ENCODE measurements at regions not wholly inside any gene's neighbourhood (a gene's known extent, or its start where the extent isn't known, plus 50 kb on each side); places are given as distances from the start of the nearest gene placed in this dataset.
"Not testable (repeated sequence)": the region's sequence is repeated elsewhere in the genome, so short reads cannot be mapped to it uniquely, and the experiment has no call there.

GRCh38 chrX:35221391-35221790, 278.8 kb downstream of the FAM47B start:
- H3K9me3 Mint-ChIP-seq; H3K27me3 Mint-ChIP-seq; H3K27ac Mint-ChIP-seq; ATAC-seq (ENCODE audit: low read depth); POLR2A ChIA-PET; H3K4me3 Mint-ChIP-seq; H3K36me3 Mint-ChIP-seq (ENCODE audit: low read depth); CTCF ChIA-PET; H3K4me1 Mint-ChIP-seq; DNase-seq; intact Hi-C loops (cut with micrococcal nuclease): not testable (repeated sequence)

GRCh38 chrX:35244088-35244741, 301.6 kb downstream of the FAM47B start:
- H3K4me1 Mint-ChIP-seq = no peaks in the 10 kb centered on the region
- no peaks in the 10 kb centered on the region for H3K27me3 Mint-ChIP-seq
- ATAC-seq (ENCODE audit: low read depth) (no peak), DNase-seq (no peak)
- ChIA-PET POLR2A (no interaction called here), CTCF (no interaction called here)
- no peak overlapping the region for H3K4me3 Mint-ChIP-seq
- TF ChIP-seq CTCF (IDR thresholded peaks at IDR 0.05) = no peak
- H3K36me3 Mint-ChIP-seq (ENCODE audit: low read depth) = no peaks in the 10 kb centered on the region
- no peak overlapping the region for H3K27ac Mint-ChIP-seq
- intact Hi-C loops (cut with micrococcal nuclease) = no loop called here
- H3K9me3 Mint-ChIP-seq = peaks cover 5% of the 10 kb centered on the region

- no peak for TF ChIP-seq CTCF (IDR thresholded peaks at IDR 0.05)
- H3K27ac Mint-ChIP-seq = no peak overlapping the region
- H3K36me3 Mint-ChIP-seq (ENCODE audit: low read depth) = no peaks in the 10 kb centered on the region
- ChIA-PET POLR2A (no interaction called here), CTCF (no interaction called here)
- no peaks in the 10 kb centered on the region for H3K27me3 Mint-ChIP-seq
- no peak for DNase-seq
- H3K4me3 Mint-ChIP-seq = no peak overlapping the region
- H3K9me3 Mint-ChIP-seq = peaks cover 5% of the 10 kb centered on the region
- H3K4me1 Mint-ChIP-seq = no peaks in the 10 kb centered on the region
- intact Hi-C loops (cut with micrococcal nuclease) = no loop called here
- ATAC-seq (ENCODE audit: low read depth) = no peak
Measured at GRCh38 chrX:35244796-35245508, 302.4 kb downstream of the FAM47B start.

GRCh38 chrX:35251226-35251625, 308.6 kb downstream of the FAM47B start:
- Mint-ChIP-seq H3K27ac (no peak overlapping the region), H3K4me1 (no peaks in the 10 kb centered on the region), H3K27me3 (no peaks in the 10 kb centered on the region), H3K4me3 (no peak overlapping the region), H3K36me3 (ENCODE audit: low read depth) (no peaks in the 10 kb centered on the region), H3K9me3 (peaks cover 5% of the 10 kb centered on the region)
- intact Hi-C loops (cut with micrococcal nuclease) = no loop called here
- DNase-seq = no peak
- no peak for ATAC-seq (ENCODE audit: low read depth)
- TF ChIP-seq CTCF (IDR thresholded peaks at IDR 0.05) = no peak
- POLR2A ChIA-PET = no interaction called here
- CTCF ChIA-PET = no interaction called here

- DNase-seq (no peak), ATAC-seq (ENCODE audit: low read depth) (no peak)
- no peak overlapping the region for H3K4me3 Mint-ChIP-seq
- no peaks in the 10 kb centered on the region for H3K27me3 Mint-ChIP-seq
- POLR2A ChIA-PET = no interaction called here
- H3K4me1 Mint-ChIP-seq = no peaks in the 10 kb centered on the region
- H3K27ac Mint-ChIP-seq = no peak overlapping the region
- TF ChIP-seq CTCF (IDR thresholded peaks at IDR 0.05) = no peak
- H3K9me3 Mint-ChIP-seq = no peaks in the 10 kb centered on the region
- CTCF ChIA-PET = no interaction called here
- intact Hi-C loops (cut with micrococcal nuclease) = no loop called here
- no peaks in the 10 kb centered on the region for H3K36me3 Mint-ChIP-seq (ENCODE audit: low read depth)
Measured at GRCh38 chrX:35276115-35276514, 333.5 kb downstream of the FAM47B start.

All from activated B cell treated with CpG ODN at 0.5 μM for 24 hours (primary cell).